NCI-H446 treated with DMSO at 0.1 percent for 48 hours (cell line): ENCODE measurements at regions not wholly inside any gene's neighbourhood (a gene's known extent, or its start where the extent isn't known, plus 50 kb on each side); places are given as distances from the start of the nearest gene placed in this dataset.
"Not testable (repeated sequence)": the region's sequence is repeated elsewhere in the genome, so short reads cannot be mapped to it uniquely, and the experiment has no call there.

ENCODE experiments used
- DNase-seq: peaks from one replicate; lab custom pipeline; 2025; lab: John Stamatoyannopoulos, UW

DNA sequence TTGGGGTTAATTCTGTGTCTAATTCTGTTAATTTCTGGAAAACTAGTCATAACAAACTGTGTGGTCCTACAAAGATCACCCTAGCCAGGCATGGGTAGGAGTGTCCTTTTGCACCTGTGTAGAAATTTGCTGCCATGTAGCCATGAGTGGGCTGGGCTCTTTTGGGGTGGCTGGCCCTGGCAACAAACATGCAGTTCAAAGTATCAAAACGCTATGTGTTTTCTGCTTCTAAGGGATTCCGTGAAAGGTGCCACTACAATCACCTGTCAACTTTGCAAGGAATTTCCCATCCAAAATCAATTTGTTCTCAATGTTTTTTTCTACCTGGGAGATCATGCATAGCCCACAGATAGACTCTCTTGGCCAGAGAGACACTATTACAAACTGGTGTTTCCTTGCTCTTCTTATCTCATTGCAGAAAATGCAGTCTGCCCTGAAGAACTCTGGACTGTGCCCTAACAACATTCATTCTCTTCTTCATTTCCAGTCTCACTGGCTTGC is 537.7 kb upstream of the ID2 start:
- DNase-seq: no peak

DNA sequence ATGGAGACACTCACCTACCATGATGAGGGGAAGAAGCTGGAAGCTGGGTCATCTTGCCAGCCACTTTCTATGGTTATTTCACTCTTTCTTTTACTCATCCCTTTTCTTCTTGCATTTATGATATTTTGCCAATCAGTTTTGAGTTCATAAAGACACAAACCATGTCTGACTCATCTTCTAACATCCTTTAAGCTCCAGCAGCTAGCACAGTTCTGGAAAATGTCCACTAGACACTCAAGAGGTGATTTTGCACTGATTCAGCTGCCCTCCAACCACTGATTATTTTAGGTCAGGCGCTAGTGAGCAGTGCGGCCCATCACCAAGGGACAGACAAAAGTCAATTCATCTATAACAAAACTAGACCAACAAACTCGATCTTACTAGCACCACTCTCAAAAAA is 537.1 kb upstream of the ID2 start:
- no peak for DNase-seq

DNA sequence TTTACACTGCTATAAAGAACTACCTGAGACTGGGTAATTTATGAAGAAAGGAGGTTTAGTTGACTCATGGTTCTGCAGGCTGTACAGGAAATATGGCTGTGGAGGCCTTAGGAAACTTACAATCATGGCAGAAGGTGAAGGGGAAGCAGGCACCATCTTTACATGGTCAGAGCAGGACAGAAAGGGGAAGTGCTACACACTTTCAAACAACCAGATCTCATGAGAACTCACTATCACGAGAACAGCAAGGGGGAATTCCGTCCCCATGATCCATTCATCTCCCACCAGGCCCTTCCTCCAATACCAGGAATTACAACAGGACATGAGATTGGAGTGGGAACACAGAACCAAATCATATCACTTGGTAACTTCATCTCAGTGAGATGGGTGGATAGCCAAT is 536.5 kb upstream of the ID2 start:
- not testable (repeated sequence) for DNase-seq

GRCh38 chr2:8146132-8147005 is 535.5 kb upstream of the ID2 start:
- DNase-seq: no peak

GRCh38 chr2:8148260-8149006 is 533.4 kb upstream of the ID2 start:
- no peak for DNase-seq

GRCh38 chr2:8149007-8149405 is 532.9 kb upstream of the ID2 start:
- DNase-seq: no peak

DNA sequence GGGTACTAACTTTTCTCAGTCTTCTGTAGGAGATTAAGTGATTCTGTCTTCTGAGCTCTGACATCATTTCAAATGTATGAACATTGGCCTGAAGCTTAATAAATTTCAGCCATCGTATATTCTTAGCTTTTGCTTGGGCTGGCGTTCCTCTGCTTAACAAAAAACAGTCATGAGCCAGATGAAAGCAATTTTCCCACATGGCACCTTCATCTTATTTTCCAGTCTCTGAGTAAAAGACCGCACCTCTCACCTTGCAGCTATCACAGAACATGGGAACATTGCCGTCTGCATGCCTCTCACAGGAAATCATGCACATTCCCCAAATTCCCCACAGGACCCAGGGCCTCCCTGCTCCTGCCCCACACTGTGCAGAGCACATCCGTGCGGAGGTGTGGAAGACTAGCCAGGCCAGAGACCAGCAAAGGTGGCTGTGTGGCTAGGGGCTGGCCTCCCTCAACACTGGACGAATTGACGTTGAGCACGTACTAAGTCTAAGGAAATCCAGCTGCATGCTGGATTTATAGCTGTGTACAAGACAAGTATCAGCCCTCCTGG is 531.8 kb upstream of the ID2 start:
- DNase-seq: no peak

- DNase-seq: no peak
Observed at GRCh38 chr2:8151888-8152287, 530.0 kb upstream of the ID2 start.

DNA sequence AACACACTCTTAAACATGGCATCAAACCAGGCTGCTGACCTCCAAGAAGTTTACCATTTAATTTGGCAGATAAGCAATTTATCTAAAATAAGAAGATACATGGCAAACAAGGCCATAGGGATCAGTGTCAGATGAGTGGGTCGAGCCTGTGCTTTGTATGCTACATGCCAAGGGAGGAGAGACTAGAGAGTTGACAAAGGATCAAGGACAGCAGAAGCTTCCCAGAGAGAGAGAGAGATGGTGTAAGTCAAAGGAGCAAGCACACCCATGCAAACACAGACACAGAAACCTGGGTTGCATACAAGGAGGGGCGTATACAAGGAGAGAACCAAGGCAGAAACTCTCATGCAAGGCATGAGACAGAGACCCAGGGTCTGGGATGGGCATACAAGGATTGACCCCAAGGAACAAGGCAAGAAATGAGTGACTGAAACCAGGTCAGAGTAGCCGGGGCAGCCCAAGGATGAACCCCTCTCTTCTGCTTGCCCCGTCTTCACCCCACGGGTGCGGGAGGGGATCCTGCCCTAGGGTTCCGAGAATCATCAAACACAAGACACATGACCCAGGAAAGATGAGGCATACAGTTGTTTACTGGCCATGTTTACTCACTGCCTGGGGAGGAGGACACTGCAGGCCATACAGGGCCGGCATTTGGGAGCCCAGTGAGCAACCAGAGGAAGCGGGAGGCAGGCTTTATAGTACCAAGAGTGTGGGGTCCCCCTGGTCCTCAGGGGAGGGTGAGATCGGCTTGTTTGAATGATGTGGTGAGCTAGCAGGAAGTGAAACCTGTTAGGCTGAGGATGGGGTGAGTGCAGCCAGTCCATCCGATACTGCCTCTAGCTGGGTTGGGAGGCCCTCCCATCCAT is 529.2 kb upstream of the ID2 start:
- DNase-seq: no peak

GRCh38 chr2:8153258-8153718 is 528.6 kb upstream of the ID2 start:
- DNase-seq: no peak

GRCh38 chr2:8154270-8154669 is 527.6 kb upstream of the ID2 start:
- DNase-seq: no peak

- DNase-seq: no peak
Observed at GRCh38 chr2:8154936-8155335, 526.9 kb upstream of the ID2 start.

DNA sequence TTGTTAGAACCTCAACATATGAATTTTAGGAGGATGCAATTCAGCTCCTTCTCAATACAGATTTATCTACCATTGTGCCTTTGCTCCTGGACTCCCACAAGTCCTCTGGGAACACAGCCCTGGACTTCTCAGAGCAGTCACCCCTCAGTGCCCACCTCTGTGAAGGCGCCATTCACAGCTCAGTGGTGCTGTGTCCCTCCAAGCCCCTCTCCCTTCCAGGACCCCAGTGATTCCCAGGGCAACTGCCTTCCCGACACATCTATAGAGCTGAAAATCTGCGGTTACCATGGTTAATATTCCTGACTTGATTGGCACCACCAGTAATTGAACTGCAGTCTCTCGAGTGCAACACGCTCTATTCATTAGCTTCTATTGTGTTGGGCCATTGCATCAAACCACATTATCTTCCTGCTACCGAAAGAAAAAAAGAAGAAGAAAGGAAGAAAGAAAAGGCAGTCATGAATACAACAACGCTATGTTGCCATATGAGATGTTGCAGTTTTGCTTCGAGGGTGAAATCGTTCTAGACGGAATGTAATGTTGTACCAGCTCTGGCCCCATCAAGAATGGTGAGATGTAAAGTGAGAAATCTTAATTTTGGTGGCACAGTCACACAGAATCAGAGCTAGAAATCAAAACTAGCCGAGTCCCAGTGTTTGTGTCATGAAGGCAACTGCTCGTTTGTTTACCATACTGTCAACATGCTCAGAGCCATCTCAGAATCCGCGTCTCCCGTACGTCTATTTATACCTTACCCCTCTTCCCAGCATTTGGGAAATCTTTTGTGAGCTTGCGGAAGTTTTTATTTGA is 524.0 kb upstream of the ID2 start:
- DNase-seq: no peak

GRCh38 chr2:8158711-8159110 is 523.1 kb upstream of the ID2 start:
- DNase-seq: no peak

DNA sequence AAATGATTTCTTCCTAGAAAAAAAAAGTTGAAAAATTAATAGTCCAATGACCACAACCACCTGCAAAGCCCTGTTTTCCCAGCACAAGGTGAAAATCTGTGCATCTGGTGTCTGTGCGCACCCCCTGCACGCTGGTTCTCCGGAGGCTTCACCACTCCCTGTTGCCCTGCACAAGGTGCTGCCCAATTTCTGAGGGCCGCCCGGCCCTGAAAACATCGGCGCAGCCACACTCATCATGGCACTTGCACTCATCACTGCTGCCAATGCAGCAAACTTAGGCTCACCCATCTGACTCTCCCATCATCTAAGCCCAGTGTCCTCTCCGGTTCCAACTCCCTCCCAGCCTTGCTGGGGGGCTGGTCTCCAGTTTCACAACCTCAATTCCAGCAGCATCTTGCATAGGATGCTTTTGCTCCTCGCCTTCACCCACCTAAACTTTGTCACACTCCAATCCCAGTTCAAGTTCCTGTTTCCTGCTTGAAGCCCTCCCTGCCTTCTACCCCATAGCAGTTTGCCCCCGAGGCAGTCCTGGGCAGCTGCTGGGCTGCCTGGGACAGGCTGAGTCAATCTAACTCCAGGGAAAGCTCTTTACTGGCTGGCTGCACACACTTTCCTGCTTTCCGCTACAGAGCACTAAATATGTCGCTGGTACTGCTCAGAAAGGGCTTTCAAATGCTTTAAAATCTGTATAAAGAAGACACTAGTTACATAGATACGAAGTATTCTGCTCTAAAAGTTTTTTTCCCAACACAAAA is 522.5 kb upstream of the ID2 start:
- no peak for DNase-seq

DNA sequence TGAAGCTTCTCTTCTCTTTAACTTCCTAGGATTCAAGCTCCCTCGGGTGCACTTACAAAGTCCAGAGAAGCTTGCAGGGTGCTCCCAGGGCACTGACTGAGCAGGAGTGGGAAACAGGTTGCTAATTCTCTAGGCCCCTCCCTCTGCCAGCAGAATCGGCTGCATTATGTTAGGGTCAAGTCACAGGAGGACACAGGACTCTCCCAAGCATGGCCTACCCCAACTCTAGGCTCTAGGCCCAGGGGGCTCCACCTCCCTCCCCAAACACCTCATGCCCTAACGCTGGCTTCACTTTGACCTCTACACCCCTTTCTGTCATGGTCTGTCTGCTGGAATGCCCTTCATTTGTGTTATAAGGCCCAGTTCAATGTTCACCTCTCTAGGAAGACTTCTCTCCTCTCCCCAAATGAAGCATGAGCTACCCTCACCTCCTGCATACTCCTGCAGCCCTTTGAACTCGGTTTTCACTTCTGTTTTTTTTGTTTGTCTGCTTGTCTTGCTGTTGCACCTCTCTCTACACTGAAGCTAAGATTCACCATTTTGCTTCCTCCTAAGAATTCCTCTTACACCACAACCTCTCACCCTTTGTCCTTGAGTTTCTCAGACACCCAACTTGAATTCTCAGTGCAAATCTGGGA is 521.8 kb upstream of the ID2 start:
- DNase-seq: no peak

DNA sequence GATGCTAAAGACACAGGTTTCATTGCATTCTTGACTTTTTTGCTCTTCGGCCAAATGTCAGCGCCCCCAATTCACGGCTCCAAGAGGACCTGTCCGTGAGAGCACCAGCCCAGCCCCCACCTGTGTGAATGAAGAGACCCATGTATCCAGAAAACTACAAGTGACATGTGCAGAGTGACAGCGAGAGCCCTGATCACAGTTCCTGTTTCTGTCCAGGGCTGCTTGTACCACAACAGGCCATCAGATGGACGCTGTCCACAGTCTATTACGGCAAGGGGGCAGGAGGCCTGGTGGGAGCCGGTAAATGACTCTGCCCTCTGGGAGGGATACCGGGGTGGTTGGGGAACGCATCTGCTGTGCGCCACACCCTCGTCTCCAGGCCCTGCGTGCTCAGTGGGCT is 520.9 kb upstream of the ID2 start:
- no peak for DNase-seq

- no peak for DNase-seq
Observed at GRCh38 chr2:8162552-8162951, 519.3 kb upstream of the ID2 start.

GRCh38 chr2:8165550-8165949 is 516.3 kb upstream of the ID2 start:
- DNase-seq: no peak
